ENCODE measurements at regions not wholly inside any gene's neighbourhood (a gene's known extent, or its start where the extent isn't known, plus 50 kb on each side); places are given as distances from the start of the nearest gene placed in this dataset.

GRCh38 chr7:51973071-51973470 lies 656.5 kb upstream of the COBL start:
- intact Hi-C loops (cut with micrococcal nuclease; ENCODE audit: unreplicated experiment): no loop called here
- peaks cover 6% of the 10 kb centered on the region for H3K9me3 Mint-ChIP-seq (ENCODE audit: low read depth, unreplicated experiment)

GRCh38 chr7:51970961-51971665 lies 654.5 kb upstream of the COBL start:
- CTCF ChIA-PET: interaction anchor here (0.6 kb wide), 1 partner anchor 409 kb away, joined by 3 read pairs; no protein-coding TSS in a partner anchor
- Mint-ChIP-seq H3K27me3 (ENCODE audit: unreplicated experiment) (no peaks in the 10 kb centered on the region), H3K36me3 (ENCODE audit: insufficient read depth, unreplicated experiment) (no peaks in the 10 kb centered on the region), H3K4me1 (ENCODE audit: low read depth, unreplicated experiment) (no peaks in the 10 kb centered on the region), H3K9me3 (ENCODE audit: low read depth, unreplicated experiment) (peaks cover 12% of the 10 kb centered on the region), H3K4me3 (ENCODE audit: low read depth, unreplicated experiment) (no peak overlapping the region), H3K27ac (ENCODE audit: unreplicated experiment) (no peak overlapping the region)
- intact Hi-C loops (cut with micrococcal nuclease; ENCODE audit: unreplicated experiment): no loop called here
- no TSS peak for BruUV-seq (replicated peaks)
- no peak for DNase-seq
- TF ChIP-seq CTCF (IDR thresholded peaks at IDR 0.05; ENCODE audit: unreplicated experiment): no peak

More at GRCh38 chr7:51973071-51973470, 656.5 kb upstream of the COBL start:
- Mint-ChIP-seq H3K27ac (ENCODE audit: unreplicated experiment) (no peak overlapping the region), H3K4me3 (ENCODE audit: low read depth, unreplicated experiment) (no peak overlapping the region), H3K4me1 (ENCODE audit: low read depth, unreplicated experiment) (no peaks in the 10 kb centered on the region), H3K27me3 (ENCODE audit: unreplicated experiment) (no peaks in the 10 kb centered on the region), H3K36me3 (ENCODE audit: insufficient read depth, unreplicated experiment) (no peaks in the 10 kb centered on the region)
- no TSS peak for BruUV-seq (replicated peaks)
- no peak for DNase-seq
- TF ChIP-seq CTCF (IDR thresholded peaks at IDR 0.05; ENCODE audit: unreplicated experiment): no peak
- CTCF ChIA-PET: no interaction called here

- no peaks in the 10 kb centered on the region for H3K36me3 Mint-ChIP-seq (ENCODE audit: insufficient read depth, unreplicated experiment)
- no peak overlapping the region for H3K27ac Mint-ChIP-seq (ENCODE audit: unreplicated experiment)
- no peak overlapping the region for H3K4me3 Mint-ChIP-seq (ENCODE audit: low read depth, unreplicated experiment)
- no peaks in the 10 kb centered on the region for H3K27me3 Mint-ChIP-seq (ENCODE audit: unreplicated experiment)
- BruUV-seq (replicated peaks): no TSS peak
- TF ChIP-seq CTCF (IDR thresholded peaks at IDR 0.05; ENCODE audit: unreplicated experiment): no peak
- no peak for DNase-seq
- intact Hi-C loops (cut with micrococcal nuclease; ENCODE audit: unreplicated experiment): loop anchor here (5.0 kb wide), 1 partner anchor 234 kb away; no protein-coding TSS in a partner anchor
- CTCF ChIA-PET: no interaction called here
- no peaks in the 10 kb centered on the region for H3K4me1 Mint-ChIP-seq (ENCODE audit: low read depth, unreplicated experiment)
- H3K9me3 Mint-ChIP-seq (ENCODE audit: low read depth, unreplicated experiment): peaks cover 10% of the 10 kb centered on the region
These were observed 651.9 kb upstream of the COBL start for GRCh38 chr7:51968461-51968860.

- H3K27me3 Mint-ChIP-seq (ENCODE audit: unreplicated experiment): no peaks in the 10 kb centered on the region
These were observed 648.8 kb upstream of the COBL start for GRCh38 chr7:51965454-51965853.

More at GRCh38 chr7:51965454-51965853, 648.8 kb upstream of the COBL start:
- H3K36me3 Mint-ChIP-seq (ENCODE audit: insufficient read depth, unreplicated experiment): no peaks in the 10 kb centered on the region
- H3K4me3 Mint-ChIP-seq (ENCODE audit: low read depth, unreplicated experiment): no peak overlapping the region
- no peak for DNase-seq
- H3K4me1 Mint-ChIP-seq (ENCODE audit: low read depth, unreplicated experiment): no peaks in the 10 kb centered on the region
- intact Hi-C loops (cut with micrococcal nuclease; ENCODE audit: unreplicated experiment): loop anchor here (5.0 kb wide), 1 partner anchor 237 kb away; no protein-coding TSS in a partner anchor
- H3K9me3 Mint-ChIP-seq (ENCODE audit: low read depth, unreplicated experiment): peaks cover 11% of the 10 kb centered on the region
- H3K27ac Mint-ChIP-seq (ENCODE audit: unreplicated experiment): no peak overlapping the region
- no TSS peak for BruUV-seq (replicated peaks)
- CTCF ChIA-PET: interaction anchor here (0.7 kb wide), 1 partner anchor 70 kb away, joined by 3 read pairs; no protein-coding TSS in a partner anchor
- TF ChIP-seq CTCF (IDR thresholded peaks at IDR 0.05; ENCODE audit: unreplicated experiment): no peak

Measured in Calu3 (cell line).